GM19463 (cell line): ENCODE measurements at regions not wholly inside any gene's neighbourhood (a gene's known extent, or its start where the extent isn't known, plus 50 kb on each side); places are given as distances from the start of the nearest gene placed in this dataset.
"Not testable (repeated sequence)": the region's sequence is repeated elsewhere in the genome, so short reads cannot be mapped to it uniquely, and the experiment has no call there.

Experiments used
- ATAC-seq: cut with Tn5 transposase; IDR thresholded peaks from one replicate; pipeline ENCODE4 v1.9.1; 2021; ENCODE audit warnings: mild to moderate bottlenecking, moderate library complexity; ENCODE audit not compliant: unreplicated experiment

- ATAC-seq = not testable (repeated sequence)
Observed at GRCh38 chr1:188655966-188656365, 1821.7 kb downstream of the BRINP3 start.

DNA sequence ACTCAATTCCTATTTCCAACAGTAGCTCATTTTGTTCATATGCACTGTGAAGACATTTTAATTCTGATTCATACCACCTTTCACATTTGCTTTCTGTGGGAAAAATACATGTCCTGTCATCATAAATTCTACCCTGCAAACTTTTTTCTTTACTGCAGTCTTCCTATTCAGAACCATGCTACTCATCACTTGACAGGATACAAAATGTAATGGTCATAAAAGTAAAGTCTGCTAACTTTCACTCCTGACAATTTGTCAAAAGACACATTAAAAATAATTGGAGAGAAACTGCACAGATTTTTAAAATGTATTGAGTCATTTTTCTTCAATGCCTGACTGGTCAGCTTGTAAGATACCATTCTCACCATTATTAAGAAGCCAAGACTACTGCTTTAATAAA is 1817.1 kb downstream of the BRINP3 start:
- ATAC-seq = no peak

- ATAC-seq = no peak
Observed at GRCh38 chr1:188665477-188665876, 1812.2 kb downstream of the BRINP3 start.

- no peak for ATAC-seq
Observed at GRCh38 chr1:188668083-188668482, 1809.6 kb downstream of the BRINP3 start.

GRCh38 chr1:188669728-188670382 is 1807.8 kb downstream of the BRINP3 start:
- ATAC-seq = no peak

DNA sequence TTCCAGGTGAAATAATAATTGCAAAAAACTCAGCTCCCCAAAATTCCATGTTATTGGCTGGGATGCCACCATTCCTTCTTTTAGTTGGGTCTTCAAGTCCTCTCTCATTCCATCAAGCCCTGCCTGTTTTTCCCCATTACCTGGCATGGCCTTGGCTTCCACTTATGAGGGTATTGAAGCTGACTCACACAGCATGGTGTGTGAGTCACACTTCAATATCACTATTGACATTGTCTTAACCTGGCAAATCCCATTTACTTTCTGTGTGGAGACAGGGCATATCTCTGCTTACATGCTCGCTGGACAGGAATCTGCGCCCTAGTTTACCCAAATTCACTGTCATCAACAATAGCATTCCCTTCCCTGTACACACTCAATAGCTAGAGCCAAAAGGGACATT is 1806.8 kb downstream of the BRINP3 start:
- no peak for ATAC-seq

DNA sequence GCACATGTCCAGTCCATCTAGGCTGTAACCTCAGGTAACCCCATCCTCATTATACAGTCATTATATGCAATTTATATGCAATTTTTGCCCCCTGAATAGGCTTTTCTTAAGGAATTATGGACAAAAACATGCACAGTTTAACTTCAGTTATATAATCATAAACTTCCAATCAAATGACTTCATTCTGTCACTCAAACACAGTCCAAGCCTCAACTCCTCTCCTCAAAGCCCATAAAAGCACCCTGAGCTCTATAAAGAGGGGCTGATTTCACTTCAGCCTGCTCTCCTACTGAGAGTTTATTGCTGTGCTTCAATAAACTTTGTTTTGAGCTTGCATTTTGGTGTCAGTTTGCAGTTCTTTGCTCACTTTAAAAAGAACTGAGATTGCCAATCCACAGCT is 1805.5 kb downstream of the BRINP3 start:
- ATAC-seq = no peak

DNA sequence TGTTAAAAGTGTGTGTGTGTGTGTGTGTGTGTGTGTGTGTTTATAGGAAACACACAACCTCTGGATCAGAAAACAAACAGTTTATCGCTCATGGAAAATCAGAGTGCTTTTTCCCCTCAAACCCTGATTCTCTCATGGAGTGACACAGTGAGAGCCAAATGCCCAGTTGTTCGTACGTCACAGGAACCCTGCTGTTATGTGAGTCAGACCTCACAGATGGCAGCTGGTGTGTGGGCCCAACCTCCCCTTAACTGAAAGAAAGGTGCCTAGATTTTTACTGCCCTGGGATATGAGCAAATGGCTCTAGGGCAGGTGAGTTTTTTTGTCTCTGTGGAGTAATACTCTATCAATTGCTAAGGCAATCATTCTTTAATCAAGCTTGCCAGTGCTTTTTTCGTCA is 1788.1 kb downstream of the BRINP3 start:
- no peak for ATAC-seq

GRCh38 chr1:188700116-188700515 is 1777.5 kb downstream of the BRINP3 start:
- ATAC-seq = no peak

- no peak for ATAC-seq
Observed at GRCh38 chr1:188706742-188707141, 1770.9 kb downstream of the BRINP3 start.

- ATAC-seq = no peak
Observed at GRCh38 chr1:188708795-188709535, 1768.7 kb downstream of the BRINP3 start.

- ATAC-seq = no peak
Observed at GRCh38 chr1:188715566-188715965, 1762.1 kb downstream of the BRINP3 start.

DNA sequence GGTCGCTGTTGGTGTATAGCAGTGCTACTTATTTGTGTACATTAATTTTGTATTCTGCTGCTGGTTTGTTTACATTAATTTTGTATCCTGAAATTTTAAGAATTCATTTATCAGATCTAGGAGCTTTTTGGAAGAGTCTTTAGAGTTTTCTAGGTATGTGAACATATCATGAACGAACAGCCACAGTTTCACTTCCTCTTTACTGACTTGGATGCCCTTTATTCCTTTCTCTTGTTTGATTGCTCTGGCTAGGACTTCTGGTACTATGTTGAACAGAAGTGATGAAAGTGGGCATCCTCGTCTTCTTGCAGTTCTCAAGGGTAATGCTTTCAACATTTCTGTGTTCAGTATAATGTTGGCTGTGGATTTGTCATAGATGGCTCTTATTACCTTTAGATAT is 1757.9 kb downstream of the BRINP3 start:
- no peak for ATAC-seq

DNA sequence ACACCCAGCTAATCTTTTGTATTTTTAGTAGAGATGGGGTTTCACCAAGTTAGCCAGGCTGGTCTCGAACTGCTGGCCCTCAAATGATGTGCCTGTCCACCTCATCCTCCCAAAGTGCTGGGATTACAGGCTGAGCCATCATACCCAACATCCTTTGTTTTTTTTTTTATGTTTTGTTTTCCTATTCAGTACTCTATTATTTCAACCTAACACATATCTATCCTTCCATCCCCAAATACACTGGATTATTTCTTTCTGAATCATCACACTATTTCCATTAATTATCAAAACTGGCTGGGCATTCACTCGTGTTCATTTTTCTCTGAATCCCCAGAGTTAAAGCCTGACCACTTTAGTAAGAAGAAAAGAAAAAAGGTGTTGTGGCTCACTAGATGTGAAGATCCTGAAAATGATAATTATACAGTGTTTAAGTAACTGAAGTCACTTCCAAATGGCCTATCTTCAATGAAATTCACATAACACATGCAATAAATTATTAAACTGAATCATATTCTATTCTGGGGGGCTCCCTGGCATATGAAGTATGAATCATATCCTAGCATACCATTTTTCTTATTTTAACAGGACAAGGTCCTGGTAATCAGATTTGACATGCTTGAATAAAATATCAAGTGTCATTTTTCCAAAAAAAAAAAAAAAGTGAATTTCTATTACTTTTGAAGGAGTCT is 1754.2 kb downstream of the BRINP3 start:
- no peak for ATAC-seq

- no peak for ATAC-seq
Observed at GRCh38 chr1:188729039-188729438, 1748.6 kb downstream of the BRINP3 start.

- no peak for ATAC-seq
Observed at GRCh38 chr1:188735567-188735966, 1742.1 kb downstream of the BRINP3 start.

- ATAC-seq = not testable (repeated sequence)
Observed at GRCh38 chr1:188749275-188749674, 1728.4 kb downstream of the BRINP3 start.

GRCh38 chr1:188752027-188752426 is 1725.6 kb downstream of the BRINP3 start:
- ATAC-seq = not testable (repeated sequence)

GRCh38 chr1:188757747-188758146 is 1719.9 kb downstream of the BRINP3 start:
- ATAC-seq = not testable (repeated sequence)

- ATAC-seq = no peak
Observed at GRCh38 chr1:188761226-188761625, 1716.4 kb downstream of the BRINP3 start.

GRCh38 chr1:188762166-188762743 is 1715.4 kb downstream of the BRINP3 start:
- ATAC-seq = no peak

GRCh38 chr1:188763541-188763940 is 1714.1 kb downstream of the BRINP3 start:
- ATAC-seq = no peak
